SK-N-SH treated with all-trans-retinoic acid at 6 μM for 48 hours (cell line): ENCODE measurements at regions not wholly inside any gene's neighbourhood (a gene's known extent, or its start where the extent isn't known, plus 50 kb on each side); places are given as distances from the start of the nearest gene placed in this dataset.

ENCODE experiments used
- ATAC-seq: fragments of 200-7000 bp; cut with Tn5 transposase; 3 replicates; pipeline ENCODE4 v1.9.1; 2020; ENCODE audit warnings: mild to moderate bottlenecking, moderate library complexity
- ARNTL ChIP-seq: fragments of 450-650 bp; formaldehyde crosslinking; IDR thresholded peaks from 2 replicates; pipeline ENCODE4 v1.5.0; 2020; ENCODE audit warnings: low read depth, mild to moderate bottlenecking, moderate library complexity, borderline replicate concordance
- BACH2 ChIP-seq: fragments of 250-450 bp; sonication (Bioruptor Pico); IDR thresholded peaks from 2 replicates; pipeline ENCODE4 v1.9.0; 2021; ENCODE audit warnings: mild to moderate bottlenecking, borderline replicate concordance
- CSDC2 ChIP-seq: fragments of 250-450 bp; sonication (Bioruptor Pico); IDR thresholded peaks from 2 replicates; pipeline ENCODE4 v1.5.0; 2020; ENCODE audit warnings: mild to moderate bottlenecking, moderate library complexity
- CSRNP3 ChIP-seq: fragments of 250-450 bp; sonication (Bioruptor Pico); IDR thresholded peaks from 2 replicates; pipeline ENCODE4 v1.5.1; 2021; ENCODE audit warnings: mild to moderate bottlenecking, moderate library complexity
- ESRRG ChIP-seq: fragments of 250-450 bp; sonication (Bioruptor Pico); IDR thresholded peaks from 2 replicates; pipeline ENCODE4 v1.6.1; 2021; ENCODE audit warnings: mild to moderate bottlenecking
- GLIS3 ChIP-seq: fragments of 250-450 bp; sonication (Bioruptor Pico); IDR thresholded peaks from 2 replicates; pipeline ENCODE4 v1.5.0; 2020; ENCODE audit warnings: mild to moderate bottlenecking, moderate library complexity
- ISL1 ChIP-seq: fragments of 250-450 bp; sonication (Bioruptor Pico); IDR thresholded peaks from 2 replicates; pipeline ENCODE4 v2.1.2; 2022; ENCODE audit warnings: mild to moderate bottlenecking, moderate library complexity
- OSR1 ChIP-seq: fragments of 250-450 bp; sonication (Bioruptor Pico); IDR thresholded peaks from 2 replicates; pipeline ENCODE4 v1.8.0; 2022; ENCODE audit warnings: moderate library complexity, mild to moderate bottlenecking, inconsistent platforms
- PPARA ChIP-seq: fragments of 250-450 bp; sonication (Bioruptor Pico); IDR thresholded peaks from 2 replicates; pipeline ENCODE4 v1.5.0; 2020; ENCODE audit warnings: mild to moderate bottlenecking, borderline replicate concordance
- RARB ChIP-seq: fragments of 250-450 bp; sonication (Bioruptor Pico); IDR thresholded peaks from 2 replicates; pipeline ENCODE4 v1.8.0; 2021; ENCODE audit warnings: mild to moderate bottlenecking, moderate library complexity
- SNAI2 ChIP-seq: fragments of 250-450 bp; sonication (Bioruptor Pico); IDR thresholded peaks from 2 replicates; pipeline ENCODE4 v1.5.0; 2020; ENCODE audit warnings: mild to moderate bottlenecking, moderate library complexity
- TCF4 ChIP-seq: fragments of 250-450 bp; sonication (Bioruptor Pico); IDR thresholded peaks from 2 replicates; pipeline ENCODE4 v1.8.0; 2021; ENCODE audit warnings: mild to moderate bottlenecking, moderate library complexity, borderline replicate concordance
- TOX ChIP-seq: fragments of 250-450 bp; sonication (Bioruptor Pico); IDR thresholded peaks from 2 replicates; pipeline ENCODE4 v1.8.0; 2021; ENCODE audit warnings: mild to moderate bottlenecking, moderate library complexity, borderline replicate concordance
- ZC3H10 ChIP-seq: fragments of 250-450 bp; sonication (Bioruptor Pico); IDR thresholded peaks from 2 replicates; pipeline ENCODE4 v1.5.1; 2021; ENCODE audit warnings: mild to moderate bottlenecking, moderate library complexity
- ZFP3 ChIP-seq: fragments of 250-450 bp; sonication (Bioruptor Pico); IDR thresholded peaks from 2 replicates; pipeline ENCODE4 v1.5.0; 2020; ENCODE audit warnings: mild to moderate bottlenecking, moderate library complexity
- ZFP30 ChIP-seq: fragments of 450-650 bp; formaldehyde crosslinking; IDR thresholded peaks from 2 replicates; pipeline ENCODE4 v1.5.0; 2022; ENCODE audit warnings: mild to moderate bottlenecking, moderate library complexity
- ZNF565 ChIP-seq: fragments of 450-650 bp; formaldehyde crosslinking; conservative IDR thresholded peaks from 2 replicates; pipeline ENCODE4 v1.5.0; 2020; ENCODE audit warnings: low read depth, mild to moderate bottlenecking, moderate library complexity
- ZNF70 ChIP-seq: fragments of 450-650 bp; formaldehyde crosslinking; IDR thresholded peaks from 2 replicates; pipeline ENCODE4 v1.5.0; 2020; ENCODE audit warnings: mild to moderate bottlenecking, moderate library complexity
- ZNF8 ChIP-seq: fragments of 450-650 bp; formaldehyde crosslinking; IDR thresholded peaks from 2 replicates; pipeline ENCODE4 v1.5.0; 2020; ENCODE audit warnings: mild to moderate bottlenecking, moderate library complexity
- TF ChIP-seq, protein P1 (sequence below): fragments of 250-450 bp; sonication (Bioruptor Pico); IDR thresholded peaks from 2 replicates; pipeline ENCODE4 v1.8.0; 2020; ENCODE audit warnings: mild to moderate bottlenecking, moderate library complexity, borderline replicate concordance
- TF ChIP-seq, protein P2 (sequence below): fragments of 250-450 bp; sonication (Bioruptor Pico); IDR thresholded peaks from 2 replicates; pipeline ENCODE4 v1.5.0; 2020; ENCODE audit warnings: mild to moderate bottlenecking, moderate library complexity
- TF ChIP-seq, protein P3 (sequence below): fragments of 250-450 bp; sonication (Bioruptor Pico); IDR thresholded peaks from 2 replicates; pipeline ENCODE4 v1.8.0; 2021; ENCODE audit warnings: low read depth, mild to moderate bottlenecking, moderate library complexity, borderline replicate concordance

- no peak for ATAC-seq
- TF ChIP-seq, protein P1, sequence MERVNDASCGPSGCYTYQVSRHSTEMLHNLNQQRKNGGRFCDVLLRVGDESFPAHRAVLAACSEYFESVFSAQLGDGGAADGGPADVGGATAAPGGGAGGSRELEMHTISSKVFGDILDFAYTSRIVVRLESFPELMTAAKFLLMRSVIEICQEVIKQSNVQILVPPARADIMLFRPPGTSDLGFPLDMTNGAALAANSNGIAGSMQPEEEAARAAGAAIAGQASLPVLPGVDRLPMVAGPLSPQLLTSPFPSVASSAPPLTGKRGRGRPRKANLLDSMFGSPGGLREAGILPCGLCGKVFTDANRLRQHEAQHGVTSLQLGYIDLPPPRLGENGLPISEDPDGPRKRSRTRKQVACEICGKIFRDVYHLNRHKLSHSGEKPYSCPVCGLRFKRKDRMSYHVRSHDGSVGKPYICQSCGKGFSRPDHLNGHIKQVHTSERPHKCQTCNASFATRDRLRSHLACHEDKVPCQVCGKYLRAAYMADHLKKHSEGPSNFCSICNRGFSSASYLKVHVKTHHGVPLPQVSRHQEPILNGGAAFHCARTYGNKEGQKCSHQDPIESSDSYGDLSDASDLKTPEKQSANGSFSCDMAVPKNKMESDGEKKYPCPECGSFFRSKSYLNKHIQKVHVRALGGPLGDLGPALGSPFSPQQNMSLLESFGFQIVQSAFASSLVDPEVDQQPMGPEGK (CRISPR knock-in tag): no peak
- TF ChIP-seq ZNF70 (CRISPR knock-in tag) (no peak), ARNTL (CRISPR knock-in tag) (no peak)
These were observed 419.2 kb downstream of the SLITRK6 start for GRCh38 chr13:85379991-85380390.

GRCh38 chr13:85379433-85379832 is 419.8 kb downstream of the SLITRK6 start:
- ATAC-seq: no peak
- TF ChIP-seq CSRNP3: no peak
- no peak for TF ChIP-seq CSDC2 (CRISPR knock-in tag)
- TF ChIP-seq SNAI2: no peak
- TF ChIP-seq ZNF565 (CRISPR knock-in tag): no peak
- no peak for TF ChIP-seq TOX (CRISPR knock-in tag)
- TF ChIP-seq ARNTL (CRISPR knock-in tag): no peak
- no peak for TF ChIP-seq GLIS3 (CRISPR knock-in tag)
- TF ChIP-seq ESRRG: no peak
- no peak for TF ChIP-seq ZFP30
- TF ChIP-seq ZNF8 (CRISPR knock-in tag): no peak
- TF ChIP-seq, protein P2, sequence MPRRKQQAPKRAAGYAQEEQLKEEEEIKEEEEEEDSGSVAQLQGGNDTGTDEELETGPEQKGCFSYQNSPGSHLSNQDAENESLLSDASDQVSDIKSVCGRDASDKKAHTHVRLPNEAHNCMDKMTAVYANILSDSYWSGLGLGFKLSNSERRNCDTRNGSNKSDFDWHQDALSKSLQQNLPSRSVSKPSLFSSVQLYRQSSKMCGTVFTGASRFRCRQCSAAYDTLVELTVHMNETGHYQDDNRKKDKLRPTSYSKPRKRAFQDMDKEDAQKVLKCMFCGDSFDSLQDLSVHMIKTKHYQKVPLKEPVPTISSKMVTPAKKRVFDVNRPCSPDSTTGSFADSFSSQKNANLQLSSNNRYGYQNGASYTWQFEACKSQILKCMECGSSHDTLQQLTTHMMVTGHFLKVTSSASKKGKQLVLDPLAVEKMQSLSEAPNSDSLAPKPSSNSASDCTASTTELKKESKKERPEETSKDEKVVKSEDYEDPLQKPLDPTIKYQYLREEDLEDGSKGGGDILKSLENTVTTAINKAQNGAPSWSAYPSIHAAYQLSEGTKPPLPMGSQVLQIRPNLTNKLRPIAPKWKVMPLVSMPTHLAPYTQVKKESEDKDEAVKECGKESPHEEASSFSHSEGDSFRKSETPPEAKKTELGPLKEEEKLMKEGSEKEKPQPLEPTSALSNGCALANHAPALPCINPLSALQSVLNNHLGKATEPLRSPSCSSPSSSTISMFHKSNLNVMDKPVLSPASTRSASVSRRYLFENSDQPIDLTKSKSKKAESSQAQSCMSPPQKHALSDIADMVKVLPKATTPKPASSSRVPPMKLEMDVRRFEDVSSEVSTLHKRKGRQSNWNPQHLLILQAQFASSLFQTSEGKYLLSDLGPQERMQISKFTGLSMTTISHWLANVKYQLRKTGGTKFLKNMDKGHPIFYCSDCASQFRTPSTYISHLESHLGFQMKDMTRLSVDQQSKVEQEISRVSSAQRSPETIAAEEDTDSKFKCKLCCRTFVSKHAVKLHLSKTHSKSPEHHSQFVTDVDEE (CRISPR knock-in tag): no peak
- TF ChIP-seq TCF4 (CRISPR knock-in tag): no peak
- TF ChIP-seq PPARA (CRISPR knock-in tag): no peak
- TF ChIP-seq ISL1 (CRISPR knock-in tag): no peak
- TF ChIP-seq, protein P3, sequence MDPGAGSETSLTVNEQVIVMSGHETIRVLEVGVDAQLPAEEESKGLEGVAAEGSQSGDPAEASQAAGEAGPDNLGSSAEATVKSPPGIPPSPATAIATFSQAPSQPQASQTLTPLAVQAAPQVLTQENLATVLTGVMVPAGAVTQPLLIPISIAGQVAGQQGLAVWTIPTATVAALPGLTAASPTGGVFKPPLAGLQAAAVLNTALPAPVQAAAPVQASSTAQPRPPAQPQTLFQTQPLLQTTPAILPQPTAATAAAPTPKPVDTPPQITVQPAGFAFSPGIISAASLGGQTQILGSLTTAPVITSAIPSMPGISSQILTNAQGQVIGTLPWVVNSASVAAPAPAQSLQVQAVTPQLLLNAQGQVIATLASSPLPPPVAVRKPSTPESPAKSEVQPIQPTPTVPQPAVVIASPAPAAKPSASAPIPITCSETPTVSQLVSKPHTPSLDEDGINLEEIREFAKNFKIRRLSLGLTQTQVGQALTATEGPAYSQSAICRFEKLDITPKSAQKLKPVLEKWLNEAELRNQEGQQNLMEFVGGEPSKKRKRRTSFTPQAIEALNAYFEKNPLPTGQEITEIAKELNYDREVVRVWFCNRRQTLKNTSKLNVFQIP (CRISPR knock-in tag): no peak
- TF ChIP-seq ZFP3 (CRISPR knock-in tag): no peak
- no peak for TF ChIP-seq OSR1 (CRISPR knock-in tag)

DNA sequence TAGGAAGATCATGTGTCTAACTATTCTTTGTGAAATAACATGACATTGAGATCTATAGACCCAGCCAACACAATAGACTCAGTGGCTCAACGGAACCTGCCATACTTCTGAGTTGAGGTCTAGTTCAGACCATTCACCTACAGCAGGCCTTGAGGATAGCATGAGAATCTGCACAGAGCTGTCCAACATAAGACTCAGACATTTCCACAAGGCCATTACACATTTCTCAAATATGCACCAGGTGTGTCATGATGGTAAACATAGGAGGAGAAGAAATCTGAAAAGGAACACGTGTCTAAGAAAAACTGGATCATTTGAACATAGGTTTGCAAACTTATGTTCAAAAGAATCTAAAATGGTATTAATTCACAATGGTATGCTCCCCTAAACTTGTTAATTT is 421.4 kb downstream of the SLITRK6 start:
- TF ChIP-seq ZFP30 (no peak), GLIS3 (CRISPR knock-in tag) (no peak), TOX (CRISPR knock-in tag) (no peak), ZC3H10 (CRISPR knock-in tag) (no peak), ESRRG (no peak), CSDC2 (CRISPR knock-in tag) (no peak), SNAI2 (no peak), ZNF8 (CRISPR knock-in tag) (no peak), ZFP3 (CRISPR knock-in tag) (no peak), ZNF565 (CRISPR knock-in tag) (no peak), ARNTL (CRISPR knock-in tag) (no peak), BACH2 (CRISPR knock-in tag) (no peak), RARB (CRISPR knock-in tag) (no peak), ISL1 (CRISPR knock-in tag) (no peak)
- TF ChIP-seq, protein P1 (CRISPR knock-in tag): no peak
- TF ChIP-seq, protein P2 (CRISPR knock-in tag): no peak
- ATAC-seq: no peak
